Keratinocyte (primary cell): ENCODE measurements at regions not wholly inside any gene's neighbourhood (a gene's known extent, or its start where the extent isn't known, plus 50 kb on each side); places are given as distances from the start of the nearest gene placed in this dataset.

ENCODE experiments used
- DNase-seq: peaks from one replicate; pipeline ENCODE4 v3.0.0-alpha.2; 2011; ENCODE audit warnings: low read depth, missing footprints, low spot score
- FAIRE-seq: peaks from 2 replicates; lab custom pipeline; 2011; peaks lifted over from hg19 to GRCh38; lab: Jason Lieb, UNC
- H2AFZ ChIP-seq: 2 replicates; pipeline ENCODE4 v1.6.0; 2012; ENCODE audit warnings: low read length, control low read depth, inconsistent platforms; ENCODE audit not compliant: control insufficient read depth
- H3K27ac ChIP-seq: 2 replicates; pipeline ENCODE4 v1.5.1; 2011; ENCODE audit warnings: low read length; ENCODE audit not compliant: control insufficient read depth, insufficient read depth
- H3K27me3 ChIP-seq: 3 replicates; pipeline ENCODE4 v1.6.0; 2011; ENCODE audit warnings: low read length; ENCODE audit not compliant: control insufficient read depth, insufficient read depth; ENCODE audit errors: extremely low read depth
- H3K36me3 ChIP-seq, 2 experiments: 2 replicates in 1 of 2; 3 replicates in 1 of 2; pipeline ENCODE4 v1.5.1; 2011; ENCODE audit warnings: low read length in 2 of 2, mild to moderate bottlenecking in 1 of 2; ENCODE audit not compliant: control insufficient read depth in 2 of 2, insufficient read depth in 2 of 2; ENCODE audit errors: extremely low read depth in 1 of 2
- H3K4me1 ChIP-seq: 3 replicates; pipeline ENCODE4 v1.5.1; 2011; ENCODE audit warnings: low read length; ENCODE audit not compliant: control insufficient read depth, insufficient read depth; ENCODE audit errors: extremely low read depth
- H3K4me2 ChIP-seq: 3 replicates; pipeline ENCODE4 v1.6.0; 2011; ENCODE audit warnings: low read depth, low read length; ENCODE audit not compliant: control insufficient read depth, insufficient read depth; ENCODE audit errors: extremely low read depth
- H3K4me3 ChIP-seq, 3 experiments: fragments of 200-600 bp in 1 of 3; sonication (generic) in 1 of 3; 2 replicates in 2 of 3; 3 replicates in 1 of 3; pipeline ENCODE4 v1.5.1; 2011 to 2016; ENCODE audit warnings: low read length in 3 of 3, mild to moderate bottlenecking in 3 of 3, control low read depth in 2 of 3, inconsistent platforms in 1 of 3, low read depth in 1 of 3, mixed read lengths in 1 of 3, mixed run types in 1 of 3, moderate library complexity in 1 of 3; ENCODE audit not compliant: control insufficient read depth in 2 of 3, insufficient read depth in 2 of 3; ENCODE audit errors: extremely low read depth in 1 of 3
- H3K79me2 ChIP-seq: 2 replicates; pipeline ENCODE4 v1.6.0; 2012; ENCODE audit warnings: low read length; ENCODE audit not compliant: control insufficient read depth, insufficient read depth
- H3K9ac ChIP-seq: 3 replicates; pipeline ENCODE4 v1.6.0; 2011; ENCODE audit warnings: low read length; ENCODE audit not compliant: control insufficient read depth, insufficient read depth; ENCODE audit errors: extremely low read depth
- H3K9me1 ChIP-seq: 3 replicates; pipeline ENCODE4 v1.6.0; 2011; ENCODE audit warnings: low read length; ENCODE audit not compliant: control insufficient read depth, insufficient read depth; ENCODE audit errors: extremely low read depth
- H3K9me3 ChIP-seq: 2 replicates; pipeline ENCODE4 v1.5.1; 2012; ENCODE audit warnings: low read depth, low read length; ENCODE audit not compliant: control insufficient read depth
- H4K20me1 ChIP-seq: 3 replicates; pipeline ENCODE4 v1.6.0; 2011; ENCODE audit warnings: low read length; ENCODE audit not compliant: control insufficient read depth, insufficient read depth; ENCODE audit errors: extremely low read depth
- CTCF ChIP-seq, 3 experiments: IDR thresholded peaks in 1 of 3; conservative IDR thresholded peaks in 1 of 3; optimal IDR thresholded peaks in 1 of 3; 2 replicates in 2 of 3; 3 replicates in 1 of 3; pipeline versions ENCODE3 to v1.5.1; 2011; ENCODE audit warnings: low read length in 3 of 3, mild to moderate bottlenecking in 3 of 3, moderate library complexity in 2 of 3, control low read depth in 1 of 3, inconsistent platforms in 1 of 3; ENCODE audit not compliant: insufficient read depth in 2 of 3; ENCODE audit errors: extremely low read depth in 1 of 3
- EZH2 ChIP-seq: IDR thresholded peaks from one replicate; pipeline ENCODE4 v1.6.1; 2012; ENCODE audit warnings: inconsistent platforms, mild to moderate bottlenecking, low read length, moderate library complexity
- dilution Hi-C: fragments of 300-500 bp; cut with MboI; formaldehyde crosslinking; loops from one replicate; pipeline ENCODE4 v1.7.0; 2020; ENCODE audit warnings: low sequenced_read_pairs; ENCODE audit not compliant: extremely low pct_ligation_motif_present

DNA sequence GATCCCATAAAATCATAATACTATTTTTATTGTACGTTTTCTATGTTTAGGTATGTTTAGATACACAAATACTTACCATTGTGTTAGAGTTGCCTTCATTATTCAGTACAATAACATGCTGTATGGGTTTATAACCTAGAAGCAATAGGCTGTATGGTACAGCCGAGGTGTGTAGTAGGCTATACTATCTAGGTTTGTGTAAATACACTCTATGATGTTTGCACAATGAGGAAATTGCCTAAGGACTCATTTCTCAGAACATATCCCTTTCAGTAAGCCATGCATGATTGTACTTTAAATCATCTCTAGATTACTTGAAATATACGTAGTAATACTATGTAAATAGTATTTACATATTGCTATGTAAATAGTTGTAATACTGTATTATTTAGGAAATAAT, 156.7 kb downstream of the CDCA7 start:
- Histone ChIP-seq H3K9me3 (no peaks in the 10 kb centered on the region), H3K27ac (no peak overlapping the region), H2AFZ (no peak overlapping the region), H3K9ac (no peak overlapping the region), H3K4me1 (no peaks in the 10 kb centered on the region), H4K20me1 (no peaks in the 10 kb centered on the region), H3K36me3 (no peaks in the 10 kb centered on the region), H3K27me3 (peaks cover 4% of the 10 kb centered on the region), H3K4me3 (no peak overlapping the region), H3K4me2 (no peak overlapping the region), H3K79me2 (no peaks in the 10 kb centered on the region), H3K9me1 (no peaks in the 10 kb centered on the region)
- FAIRE-seq (no peak), DNase-seq (no peak)
- dilution Hi-C loops, result no loop called here
- TF ChIP-seq EZH2, result no peak

DNA sequence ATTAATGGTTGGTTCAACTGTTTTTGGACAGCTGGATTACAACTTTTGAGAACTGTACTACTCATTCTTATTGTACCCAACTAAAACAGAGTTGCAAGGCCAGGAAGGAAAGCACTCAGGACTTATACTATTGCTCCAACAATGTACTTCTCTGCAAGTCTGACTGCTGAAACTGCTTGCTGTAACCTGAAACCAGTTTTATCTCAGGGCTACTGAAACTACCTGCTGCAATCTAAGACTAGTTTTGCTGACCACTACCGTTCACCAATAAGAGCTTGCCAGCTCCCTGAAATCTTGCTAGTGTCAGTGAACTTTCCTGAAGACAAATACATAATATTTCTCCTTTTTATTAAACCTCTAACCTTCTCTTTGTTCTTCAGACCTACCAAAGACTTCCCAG, 157.3 kb downstream of the CDCA7 start:
- Histone ChIP-seq H3K4me1 (no peaks in the 10 kb centered on the region), H3K4me2 (no peak overlapping the region), H3K79me2 (no peaks in the 10 kb centered on the region), H2AFZ (no peak overlapping the region), H3K27me3 (peaks cover 4% of the 10 kb centered on the region), H3K36me3 (no peaks in the 10 kb centered on the region), H3K9ac (no peak overlapping the region), H4K20me1 (no peaks in the 10 kb centered on the region), H3K9me1 (no peaks in the 10 kb centered on the region), H3K4me3 (no peak overlapping the region), H3K27ac (no peak overlapping the region), H3K9me3 (no peaks in the 10 kb centered on the region)
- dilution Hi-C loops, result no loop called here
- FAIRE-seq, result no peak
- TF ChIP-seq EZH2, result no peak
- TF ChIP-seq CTCF (optimal IDR thresholded peaks at IDR 0.05 in 1 of 3, IDR thresholded peaks at IDR 0.05 in 1 of 3, conservative IDR thresholded peaks at IDR 0.05 in 1 of 3; ENCODE audit: extremely low read depth in 1 of 3, insufficient read depth in 2 of 3, low read length in 3 of 3), result no peak
- DNase-seq, result no peak

DNA sequence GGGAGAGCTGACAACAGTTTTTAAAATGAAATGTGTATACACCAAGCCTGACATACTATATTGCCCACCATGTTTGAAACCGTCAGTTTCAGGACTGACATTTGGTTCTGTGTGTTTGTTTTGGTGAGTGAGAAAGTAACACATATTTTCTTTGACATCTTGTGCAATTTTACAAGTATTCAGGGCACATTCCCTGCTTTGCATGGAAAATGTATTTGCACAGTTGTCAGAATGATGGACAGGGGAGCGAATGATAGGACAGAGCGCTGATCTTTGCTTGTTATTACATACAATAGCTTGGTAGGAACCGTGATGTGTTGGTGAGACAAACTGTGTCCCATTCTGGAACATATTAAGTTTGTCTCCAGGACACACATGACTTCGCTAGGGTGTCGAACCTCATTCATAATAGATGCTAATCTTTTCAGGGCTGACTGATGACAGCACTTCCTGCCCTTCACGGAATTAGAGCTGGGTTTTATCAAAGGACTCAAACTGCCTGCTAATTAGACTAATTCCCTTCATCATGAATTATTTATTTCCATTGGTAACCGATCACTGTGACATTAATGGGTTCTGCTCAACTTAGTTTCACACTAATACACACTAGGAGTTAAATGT, 158.5 kb downstream of the CDCA7 start:
- DNase-seq (no peak), FAIRE-seq (no peak)
- dilution Hi-C loops, result no loop called here
- Histone ChIP-seq H3K4me1 (no peaks in the 10 kb centered on the region), H4K20me1 (no peaks in the 10 kb centered on the region), H3K9me1 (no peaks in the 10 kb centered on the region), H3K36me3 (no peaks in the 10 kb centered on the region), H3K9me3 (no peaks in the 10 kb centered on the region), H3K27me3 (peaks cover 4% of the 10 kb centered on the region), H3K79me2 (no peaks in the 10 kb centered on the region), H3K27ac (no peak overlapping the region), H3K4me3 (no peak overlapping the region), H2AFZ (no peak overlapping the region), H3K4me2 (no peak overlapping the region), H3K9ac (no peak overlapping the region)
- no peak for TF ChIP-seq CTCF (optimal IDR thresholded peaks at IDR 0.05 in 1 of 3, IDR thresholded peaks at IDR 0.05 in 1 of 3, conservative IDR thresholded peaks at IDR 0.05 in 1 of 3; ENCODE audit: extremely low read depth in 1 of 3, insufficient read depth in 2 of 3, low read length in 3 of 3)
- TF ChIP-seq EZH2, result no peak
